IPS-NIHi7 (cell line): ENCODE measurements at regions not wholly inside any gene's neighbourhood (a gene's known extent, or its start where the extent isn't known, plus 50 kb on each side); places are given as distances from the start of the nearest gene placed in this dataset.

Source experiments
- DNase-seq: peaks from one replicate; pipeline ENCODE4 v3.0.0; 2012; ENCODE audit warnings: mixed read lengths; ENCODE audit errors: extremely low spot score

DNA sequence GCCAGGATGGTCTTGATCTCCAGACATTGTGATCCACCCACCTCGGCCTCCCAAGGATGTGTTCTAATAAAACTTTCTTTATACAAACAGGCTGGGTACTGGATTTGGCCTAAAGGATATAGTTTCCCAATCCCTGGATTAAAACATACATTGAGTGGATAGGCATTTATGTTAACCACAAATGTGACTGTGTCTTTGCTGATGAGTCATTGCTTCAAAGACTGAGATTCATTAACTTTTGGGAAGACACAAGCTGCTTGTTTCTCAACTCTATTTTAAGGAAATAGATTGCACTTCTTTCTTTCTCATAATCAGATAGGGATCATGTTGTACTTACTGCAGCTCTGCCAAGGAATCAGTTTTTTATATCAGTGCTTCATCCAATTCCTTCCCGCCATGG, 131.3 kb upstream of the AGA start:
- DNase-seq: no peak

DNA sequence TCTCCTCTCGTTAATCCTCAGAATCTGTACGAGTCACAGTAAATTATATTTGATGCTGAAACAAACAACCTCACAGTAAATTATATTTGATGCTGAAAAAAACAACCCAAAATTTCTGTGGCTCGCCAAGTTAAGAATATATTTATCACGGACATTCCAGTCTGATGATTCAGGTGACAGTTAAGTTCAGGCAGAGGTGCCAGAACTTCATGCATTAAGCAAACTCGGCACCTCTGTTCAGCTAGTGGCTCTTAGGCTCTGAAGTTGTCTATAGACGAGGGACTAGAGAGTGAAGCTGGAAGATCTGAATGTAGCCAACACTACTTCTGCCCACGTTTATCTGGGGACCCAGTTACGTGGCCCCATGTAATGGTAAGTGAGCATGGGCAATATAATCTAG, 132.2 kb upstream of the AGA start:
- DNase-seq: no peak

- no peak for DNase-seq
Measured at GRCh38 chr4:177579649-177580048, 137.4 kb upstream of the AGA start.

DNA sequence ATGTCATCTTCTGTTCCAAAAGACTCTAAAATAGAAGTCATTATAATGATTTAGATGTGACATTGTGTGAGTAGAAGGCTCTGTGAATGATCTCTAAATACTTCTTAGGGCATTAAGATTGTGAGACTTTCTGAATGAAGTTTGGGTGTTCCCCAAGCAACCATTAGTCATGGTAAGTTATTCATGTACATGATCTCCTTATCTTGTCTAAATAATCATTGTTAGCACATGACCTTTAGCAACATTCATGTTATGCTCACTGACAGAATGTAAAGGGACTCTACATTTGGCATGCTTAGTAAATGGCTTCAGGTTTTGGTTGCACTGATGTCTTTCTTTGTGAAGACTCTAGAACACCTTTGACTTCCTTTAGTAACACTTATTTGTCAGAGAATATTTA, 140.8 kb upstream of the AGA start:
- DNase-seq: no peak

DNA sequence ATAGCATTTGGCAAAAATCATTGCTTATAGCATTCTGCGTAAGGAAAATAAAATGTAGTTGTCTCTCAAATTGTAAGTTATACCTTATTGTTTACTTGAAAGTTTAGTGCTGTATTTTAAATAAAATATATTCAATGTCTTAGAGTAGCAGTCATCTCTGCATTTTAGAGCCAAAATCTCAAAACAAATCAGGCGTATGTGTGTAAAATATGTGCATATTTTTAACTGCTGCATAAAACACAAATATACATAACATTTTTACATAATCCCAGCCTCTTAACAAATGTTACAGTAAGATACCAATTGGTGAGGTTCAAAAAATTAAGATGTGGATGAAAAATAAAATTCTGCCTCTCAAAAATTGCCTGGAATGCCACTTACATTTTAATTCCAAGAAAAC, 145.8 kb upstream of the AGA start:
- no peak for DNase-seq

DNA sequence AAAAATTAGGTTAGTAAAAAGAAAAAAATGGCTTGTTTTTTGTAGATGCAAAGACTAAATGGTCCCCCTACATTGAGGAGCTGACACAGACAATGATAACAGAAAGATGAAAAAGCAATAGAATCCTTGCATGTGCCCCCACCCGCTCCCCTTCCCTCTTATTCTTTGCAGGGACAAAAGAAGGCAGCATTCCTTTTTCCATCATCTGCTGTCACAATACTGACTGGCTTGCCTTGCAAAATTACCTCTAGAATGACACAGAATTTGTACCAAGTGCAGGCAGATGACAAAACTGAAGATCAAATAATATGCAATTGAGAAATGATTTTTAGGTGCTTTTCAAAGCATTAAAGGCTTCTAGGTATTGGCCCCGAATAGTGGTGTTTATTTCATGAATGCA, 153.1 kb upstream of the AGA start:
- no peak for DNase-seq

GRCh38 chr4:177596035-177596434, 153.8 kb upstream of the AGA start:
- peak; percentile 78 for DNase-seq

- no peak for DNase-seq
Measured at GRCh38 chr4:177596991-177597390, 154.8 kb upstream of the AGA start.

DNA sequence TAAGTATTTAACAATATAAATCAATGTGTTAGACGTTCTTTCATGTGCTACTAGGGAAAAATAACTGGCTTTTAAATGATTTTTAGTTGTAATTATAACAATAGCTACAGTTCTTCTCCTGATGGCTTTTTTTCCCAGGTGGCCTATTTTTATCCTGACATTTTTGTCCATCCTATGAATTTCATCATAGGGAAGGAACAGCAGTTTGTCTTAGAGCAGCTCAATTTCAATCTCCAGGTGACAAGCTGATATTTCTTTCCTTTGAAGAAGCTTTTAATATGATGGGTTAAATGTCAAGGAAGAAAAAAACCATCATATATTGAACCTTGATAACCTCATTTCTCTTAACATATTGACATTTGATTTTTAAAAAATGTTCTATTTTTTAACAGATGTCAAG, 163.0 kb upstream of the AGA start:
- no peak for DNase-seq

GRCh38 chr4:177607111-177607573, 164.9 kb upstream of the AGA start:
- DNase-seq: no peak

GRCh38 chr4:177611974-177612664, 169.9 kb upstream of the AGA start:
- no peak for DNase-seq

GRCh38 chr4:177612684-177613083, 170.4 kb upstream of the AGA start:
- no peak for DNase-seq

DNA sequence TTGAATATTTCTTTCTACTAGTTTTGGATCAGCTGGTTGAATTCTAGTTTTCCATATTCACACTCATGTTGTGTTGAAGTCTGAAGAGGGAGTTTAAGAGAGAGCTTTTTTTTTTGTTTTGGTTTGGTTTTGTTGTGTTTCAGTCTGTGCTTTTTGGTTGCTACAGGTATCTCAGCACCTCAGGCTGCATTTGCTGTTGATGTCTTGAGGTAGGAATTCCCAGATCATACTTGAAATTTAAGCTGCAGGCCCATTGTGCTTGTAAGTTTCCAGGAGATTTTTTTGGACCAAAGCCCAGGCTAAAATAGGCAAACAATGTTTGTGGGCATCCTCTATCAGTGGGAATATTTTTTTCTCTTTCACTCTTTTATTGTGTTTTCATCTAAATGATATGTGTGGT, 190.2 kb upstream of the AGA start:
- no peak for DNase-seq

GRCh38 chr4:177638871-177639270, 196.6 kb upstream of the AGA start:
- DNase-seq: peak; percentile 21

- DNase-seq: no peak
Measured at GRCh38 chr4:177640864-177641263, 198.6 kb upstream of the AGA start.

DNA sequence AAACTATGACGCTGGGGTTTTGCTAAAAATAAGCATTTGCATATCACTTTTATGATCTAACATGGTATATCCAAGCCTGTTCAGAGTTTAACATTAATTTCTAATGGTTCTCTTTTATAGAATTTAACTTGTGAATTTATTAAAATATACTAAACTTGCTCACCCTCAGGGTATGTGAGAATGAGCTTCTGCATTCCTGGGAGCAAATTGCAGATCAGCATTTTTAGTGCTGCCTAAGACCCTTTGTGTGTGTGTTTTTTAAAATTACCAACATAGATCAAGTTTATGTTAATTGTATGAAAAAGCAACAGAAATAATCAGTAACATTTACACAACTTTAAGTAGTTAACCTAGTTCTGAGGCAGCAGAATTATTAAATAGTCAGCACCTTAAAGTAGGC, 218.0 kb upstream of the AGA start:
- no peak for DNase-seq

DNA sequence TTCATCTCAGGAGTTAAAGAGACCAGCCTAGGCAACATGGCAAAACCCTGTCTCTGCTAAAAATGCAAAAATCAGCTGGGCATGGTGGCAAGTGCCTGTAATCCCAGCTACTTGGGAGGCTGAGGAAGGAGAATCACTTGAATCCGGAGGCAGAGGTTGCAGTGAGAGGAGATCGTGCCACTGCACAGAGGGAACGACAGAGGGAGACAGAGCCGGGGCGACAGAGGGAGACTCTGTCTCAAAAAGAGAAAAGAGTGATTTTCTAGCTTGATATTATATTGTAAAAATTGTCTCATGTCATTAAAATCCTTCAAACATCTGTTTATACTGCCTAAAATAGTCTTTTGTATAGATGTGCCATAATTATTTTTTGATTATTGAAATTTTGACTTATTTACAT, 225.4 kb upstream of the AGA start:
- DNase-seq: no peak

GRCh38 chr4:177671387-177671786, 229.2 kb upstream of the AGA start:
- DNase-seq: no peak

DNA sequence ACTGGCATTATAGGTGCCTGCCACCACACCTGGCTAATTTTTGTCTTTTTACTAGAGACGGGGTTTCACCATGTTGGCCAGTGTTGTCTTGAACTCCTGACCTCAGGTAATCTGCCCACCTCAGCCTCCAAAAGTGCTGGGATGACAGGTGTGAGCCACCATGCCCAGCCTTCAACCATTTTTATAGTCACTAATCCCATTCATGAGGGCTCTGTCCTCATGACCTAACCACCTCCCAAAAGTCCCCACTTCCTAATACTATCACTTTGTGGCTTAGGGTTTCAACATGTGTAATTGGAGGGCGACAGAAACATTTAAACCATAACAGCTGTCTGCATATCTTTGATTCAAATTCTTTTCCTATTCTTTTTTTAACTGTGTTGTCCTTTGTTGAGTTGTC, 229.6 kb upstream of the AGA start:
- DNase-seq: no peak

GRCh38 chr4:177673985-177674489, 231.8 kb upstream of the AGA start:
- DNase-seq: peak; percentile 13

DNA sequence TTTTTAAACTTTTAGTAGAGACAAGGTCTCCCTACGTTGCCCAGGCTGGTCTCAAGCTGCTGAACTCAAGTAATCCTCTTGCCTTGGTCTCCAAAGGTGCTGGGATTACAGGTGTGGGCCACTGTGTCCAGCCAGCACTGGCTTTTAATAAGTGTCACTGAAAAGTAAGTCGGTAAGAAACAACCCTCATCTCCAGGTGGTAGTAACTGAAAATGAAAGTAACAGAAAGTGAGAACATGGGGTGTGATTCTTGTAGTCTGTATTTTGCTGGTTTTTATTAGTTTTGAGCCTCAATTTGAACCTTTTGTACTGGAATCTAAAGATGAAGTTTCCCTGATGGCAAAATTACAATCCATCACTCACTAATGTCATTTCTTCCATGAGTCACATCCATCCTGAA, 238.1 kb upstream of the AGA start:
- no peak for DNase-seq

DNA sequence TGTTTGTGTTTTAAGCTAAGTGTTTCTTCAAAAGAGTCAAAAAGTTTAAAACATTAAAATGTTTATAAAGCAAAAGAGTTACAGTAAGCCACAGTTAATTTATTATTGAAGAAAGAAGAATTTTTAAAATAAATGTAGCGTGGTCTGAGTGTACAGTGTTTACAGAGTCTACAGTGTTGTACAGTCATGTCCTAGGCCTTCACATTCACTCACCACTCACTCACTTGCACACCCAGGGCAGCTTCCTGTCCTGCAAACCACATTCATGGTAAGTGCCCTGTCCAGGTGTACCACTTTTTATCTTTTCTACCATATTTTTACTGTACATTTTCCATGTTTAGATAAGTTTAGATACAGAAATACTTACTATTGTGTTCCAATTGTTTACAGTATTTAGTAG, 239.7 kb upstream of the AGA start:
- DNase-seq: no peak

- DNase-seq: no peak
Measured at GRCh38 chr4:177687117-177687516, 244.9 kb upstream of the AGA start.

- no peak for DNase-seq
Measured at GRCh38 chr4:177692907-177693306, 250.7 kb upstream of the AGA start.
